ENCODE measurements at regions not wholly inside any gene's neighbourhood (a gene's known extent, or its start where the extent isn't known, plus 50 kb on each side); places are given as distances from the start of the nearest gene placed in this dataset.
"Not testable (repeated sequence)": the region's sequence is repeated elsewhere in the genome, so short reads cannot be mapped to it uniquely, and the experiment has no call there.

- TF ChIP-seq, protein P1, sequence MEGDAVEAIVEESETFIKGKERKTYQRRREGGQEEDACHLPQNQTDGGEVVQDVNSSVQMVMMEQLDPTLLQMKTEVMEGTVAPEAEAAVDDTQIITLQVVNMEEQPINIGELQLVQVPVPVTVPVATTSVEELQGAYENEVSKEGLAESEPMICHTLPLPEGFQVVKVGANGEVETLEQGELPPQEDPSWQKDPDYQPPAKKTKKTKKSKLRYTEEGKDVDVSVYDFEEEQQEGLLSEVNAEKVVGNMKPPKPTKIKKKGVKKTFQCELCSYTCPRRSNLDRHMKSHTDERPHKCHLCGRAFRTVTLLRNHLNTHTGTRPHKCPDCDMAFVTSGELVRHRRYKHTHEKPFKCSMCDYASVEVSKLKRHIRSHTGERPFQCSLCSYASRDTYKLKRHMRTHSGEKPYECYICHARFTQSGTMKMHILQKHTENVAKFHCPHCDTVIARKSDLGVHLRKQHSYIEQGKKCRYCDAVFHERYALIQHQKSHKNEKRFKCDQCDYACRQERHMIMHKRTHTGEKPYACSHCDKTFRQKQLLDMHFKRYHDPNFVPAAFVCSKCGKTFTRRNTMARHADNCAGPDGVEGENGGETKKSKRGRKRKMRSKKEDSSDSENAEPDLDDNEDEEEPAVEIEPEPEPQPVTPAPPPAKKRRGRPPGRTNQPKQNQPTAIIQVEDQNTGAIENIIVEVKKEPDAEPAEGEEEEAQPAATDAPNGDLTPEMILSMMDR (IDR thresholded peaks at IDR 0.05; ENCODE audit: poor library complexity, severe bottlenecking) = peak; percentile 79
- TF ChIP-seq SMC3 (conservative IDR thresholded peaks at IDR 0.05; ENCODE audit: poor library complexity) = peak; percentile 79
- TF ChIP-seq, protein P2, sequence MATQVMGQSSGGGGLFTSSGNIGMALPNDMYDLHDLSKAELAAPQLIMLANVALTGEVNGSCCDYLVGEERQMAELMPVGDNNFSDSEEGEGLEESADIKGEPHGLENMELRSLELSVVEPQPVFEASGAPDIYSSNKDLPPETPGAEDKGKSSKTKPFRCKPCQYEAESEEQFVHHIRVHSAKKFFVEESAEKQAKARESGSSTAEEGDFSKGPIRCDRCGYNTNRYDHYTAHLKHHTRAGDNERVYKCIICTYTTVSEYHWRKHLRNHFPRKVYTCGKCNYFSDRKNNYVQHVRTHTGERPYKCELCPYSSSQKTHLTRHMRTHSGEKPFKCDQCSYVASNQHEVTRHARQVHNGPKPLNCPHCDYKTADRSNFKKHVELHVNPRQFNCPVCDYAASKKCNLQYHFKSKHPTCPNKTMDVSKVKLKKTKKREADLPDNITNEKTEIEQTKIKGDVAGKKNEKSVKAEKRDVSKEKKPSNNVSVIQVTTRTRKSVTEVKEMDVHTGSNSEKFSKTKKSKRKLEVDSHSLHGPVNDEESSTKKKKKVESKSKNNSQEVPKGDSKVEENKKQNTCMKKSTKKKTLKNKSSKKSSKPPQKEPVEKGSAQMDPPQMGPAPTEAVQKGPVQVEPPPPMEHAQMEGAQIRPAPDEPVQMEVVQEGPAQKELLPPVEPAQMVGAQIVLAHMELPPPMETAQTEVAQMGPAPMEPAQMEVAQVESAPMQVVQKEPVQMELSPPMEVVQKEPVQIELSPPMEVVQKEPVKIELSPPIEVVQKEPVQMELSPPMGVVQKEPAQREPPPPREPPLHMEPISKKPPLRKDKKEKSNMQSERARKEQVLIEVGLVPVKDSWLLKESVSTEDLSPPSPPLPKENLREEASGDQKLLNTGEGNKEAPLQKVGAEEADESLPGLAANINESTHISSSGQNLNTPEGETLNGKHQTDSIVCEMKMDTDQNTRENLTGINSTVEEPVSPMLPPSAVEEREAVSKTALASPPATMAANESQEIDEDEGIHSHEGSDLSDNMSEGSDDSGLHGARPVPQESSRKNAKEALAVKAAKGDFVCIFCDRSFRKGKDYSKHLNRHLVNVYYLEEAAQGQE (IDR thresholded peaks at IDR 0.05; ENCODE audit: borderline replicate concordance) = not testable (repeated sequence)
- not testable (repeated sequence) for TF ChIP-seq POLR2AphosphoS5 (IDR thresholded peaks at IDR 0.05); EZH2 (IDR thresholded peaks at IDR 0.05; ENCODE audit: borderline replicate concordance, insufficient read depth, low read length, poor library complexity, severe bottlenecking); TAF1 (IDR thresholded peaks at IDR 0.05; ENCODE audit: low read depth); MXI1 (conservative IDR thresholded peaks at IDR 0.05; ENCODE audit: poor library complexity, severe bottlenecking); EP300 (conservative IDR thresholded peaks at IDR 0.05; ENCODE audit: poor library complexity, severe bottlenecking)
- TF ChIP-seq RAD21 (conservative IDR thresholded peaks at IDR 0.05) = peak; percentile 58
These were observed 61.1 kb downstream of the ART5 start for GRCh38 chr11:3580487-3581388.

Data from neural cell (in vitro differentiated cells).